Upper lobe of right lung (tissue), 1 donor: ENCODE measurements at regions not wholly inside any gene's neighbourhood (a gene's known extent, or its start where the extent isn't known, plus 50 kb on each side); places are given as distances from the start of the nearest gene placed in this dataset.

Source experiments
- ATAC-seq: fragments of 200-7000 bp; cut with Tn5 transposase; one replicate; pipeline ENCODE4 v1.9.1; 2020; ENCODE audit warnings: mild to moderate bottlenecking, moderate library complexity
- DNase-seq: peaks from one replicate; pipeline ENCODE4 v3.0.0-alpha.2; 2020
- H3K27ac ChIP-seq: fragments of 200-600 bp; one replicate; pipeline ENCODE4 v1.8.0; 2022
- H3K27me3 ChIP-seq: fragments of 200-600 bp; one replicate; pipeline ENCODE4 v1.8.0; 2022; ENCODE audit warnings: mild to moderate bottlenecking
- H3K36me3 ChIP-seq: fragments of 200-600 bp; one replicate; pipeline ENCODE4 v1.8.0; 2022
- H3K4me1 ChIP-seq: fragments of 200-600 bp; one replicate; pipeline ENCODE4 v1.8.0; 2022
- H3K4me3 ChIP-seq: fragments of 200-600 bp; one replicate; pipeline ENCODE4 v1.8.0; 2022; ENCODE audit warnings: mild to moderate bottlenecking
- H3K9me3 ChIP-seq: fragments of 200-600 bp; one replicate; pipeline ENCODE4 v1.8.0; 2022
- CTCF ChIP-seq: fragments of 200-600 bp; IDR thresholded peaks from one replicate; pipeline ENCODE4 v1.8.0; 2022; ENCODE audit warnings: antibody characterized with exemption
- intact Hi-C: fragments of 100-400 bp; cut with DNase I; formaldehyde crosslinking; loops from one replicate; pipeline ENCODE4 v1.11.0; 2022
- donor health status: DM: no; HTN: yes; CAD: no; lungs with severe emphysema.

GRCh38 chr6:125354649-125355048 is 52.9 kb upstream of the HDDC2 start:
- no peaks in the 10 kb centered on the region for H3K4me1 ChIP-seq
- H3K4me3 ChIP-seq: no peak overlapping the region
- no peaks in the 10 kb centered on the region for H3K27me3 ChIP-seq
- intact Hi-C loops: no loop called here
- ATAC-seq: no peak
- H3K27ac ChIP-seq: no peak overlapping the region
- no peak for DNase-seq
- no peaks in the 10 kb centered on the region for H3K36me3 ChIP-seq
- TF ChIP-seq CTCF: no peak
- no peaks in the 10 kb centered on the region for H3K9me3 ChIP-seq

- Histone ChIP-seq H3K36me3 (no peaks in the 10 kb centered on the region), H3K27ac (no peak overlapping the region), H3K4me1 (no peaks in the 10 kb centered on the region), H3K4me3 (no peak overlapping the region), H3K9me3 (no peaks in the 10 kb centered on the region), H3K27me3 (peaks cover 8% of the 10 kb centered on the region)
- DNase-seq (no peak), ATAC-seq (no peak)
- intact Hi-C loops: no loop called here
- no peak for TF ChIP-seq CTCF
Observed at GRCh38 chr6:125356884-125357283, 55.1 kb upstream of the HDDC2 start.

DNA sequence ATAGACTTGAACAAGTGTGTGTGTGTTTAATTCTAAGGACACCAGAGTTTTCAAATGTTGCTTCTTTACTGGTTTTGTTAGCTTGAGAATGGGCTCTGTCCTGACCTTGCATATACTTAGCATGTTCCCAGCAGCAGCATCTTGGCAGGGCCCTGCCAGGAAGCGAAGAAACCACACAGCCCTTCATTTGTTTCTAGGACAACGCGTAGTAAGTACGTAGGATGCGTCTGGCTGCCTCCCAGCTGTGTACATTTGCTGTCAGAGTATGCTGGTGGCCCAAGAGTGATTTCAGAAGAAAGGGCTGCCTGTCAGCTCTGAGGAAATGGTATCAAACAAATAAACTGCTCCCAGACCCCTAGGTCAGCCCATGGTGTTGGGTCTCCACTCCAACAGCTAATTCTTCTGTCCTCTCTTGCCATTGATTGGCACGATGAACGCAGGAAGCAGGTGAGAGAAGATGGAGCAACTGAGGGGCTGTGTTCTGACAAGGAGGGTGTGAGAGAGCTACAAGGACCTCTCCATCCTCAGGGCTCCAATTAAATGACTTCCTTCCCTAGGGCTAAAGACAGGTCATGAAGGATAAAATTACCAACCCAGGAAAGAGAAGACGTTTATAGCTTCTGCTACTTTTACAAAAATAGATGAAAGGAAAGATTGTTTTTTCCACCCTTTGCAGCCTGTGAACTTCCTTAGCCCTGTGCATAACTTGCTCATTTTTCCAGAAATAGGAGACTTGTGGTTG is 55.9 kb upstream of the HDDC2 start:
- intact Hi-C loops: no loop called here
- no peaks in the 10 kb centered on the region for H3K9me3 ChIP-seq
- H3K36me3 ChIP-seq: no peaks in the 10 kb centered on the region
- ATAC-seq (no peak), DNase-seq (no peak)
- TF ChIP-seq CTCF: no peak
- H3K27ac ChIP-seq: no peak overlapping the region
- no peaks in the 10 kb centered on the region for H3K4me1 ChIP-seq
- H3K27me3 ChIP-seq: peaks cover 16% of the 10 kb centered on the region
- no peak overlapping the region for H3K4me3 ChIP-seq

- peaks cover 29% of the 10 kb centered on the region for H3K27me3 ChIP-seq
- no peak overlapping the region for H3K27ac ChIP-seq
- no peak for ATAC-seq
- DNase-seq: no peak
- intact Hi-C loops: no loop called here
- TF ChIP-seq CTCF: no peak
- H3K9me3 ChIP-seq: no peaks in the 10 kb centered on the region
- H3K4me1 ChIP-seq: peaks cover 9% of the 10 kb centered on the region
- H3K4me3 ChIP-seq: no peak overlapping the region
- no peaks in the 10 kb centered on the region for H3K36me3 ChIP-seq
Observed at GRCh38 chr6:125358898-125359297, 57.1 kb upstream of the HDDC2 start.

GRCh38 chr6:125361868-125362267 is 60.1 kb upstream of the HDDC2 start:
- peaks cover 30% of the 10 kb centered on the region for H3K27me3 ChIP-seq
- H3K9me3 ChIP-seq: no peaks in the 10 kb centered on the region
- H3K4me3 ChIP-seq: no peak overlapping the region
- H3K27ac ChIP-seq: no peak overlapping the region
- no peak for TF ChIP-seq CTCF
- no peaks in the 10 kb centered on the region for H3K36me3 ChIP-seq
- DNase-seq (no peak), ATAC-seq (no peak)
- H3K4me1 ChIP-seq: peaks cover 9% of the 10 kb centered on the region
- intact Hi-C loops: no loop called here
